WTC11 (cell line): ENCODE measurements at regions not wholly inside any gene's neighbourhood (a gene's known extent, or its start where the extent isn't known, plus 50 kb on each side); places are given as distances from the start of the nearest gene placed in this dataset.

ENCODE experiments used
- EMX1 ChIP-seq: fragments of 250-450 bp; sonication (Bioruptor Pico); IDR thresholded peaks from 2 replicates; pipeline ENCODE4 v1.8.0; 2021; ENCODE audit warnings: mild to moderate bottlenecking
- FOXP1 ChIP-seq: sonication (generic); formaldehyde crosslinking; IDR thresholded peaks from 2 replicates; pipeline ENCODE4 v1.8.0; 2022; ENCODE audit warnings: missing genetic modification reagents, mild to moderate bottlenecking, moderate library complexity, borderline replicate concordance
- GABPB1 ChIP-seq: sonication (generic); formaldehyde crosslinking; IDR thresholded peaks from 2 replicates; pipeline ENCODE4 v1.8.1; 2023; ENCODE audit warnings: mild to moderate bottlenecking, missing genetic modification reagents
- NFYB ChIP-seq: sonication (generic); formaldehyde crosslinking; conservative IDR thresholded peaks from 2 replicates; pipeline ENCODE4 v1.8.0; 2022; ENCODE audit warnings: low read depth, missing genetic modification reagents
- TF ChIP-seq, protein P1 (sequence below): fragments of 200-600 bp; IDR thresholded peaks from 2 replicates; pipeline ENCODE4 v1.8.0; 2022; ENCODE audit warnings: antibody characterized with exemption
- TF ChIP-seq, protein P2 (sequence below): sonication (generic); formaldehyde crosslinking; IDR thresholded peaks from 2 replicates; pipeline ENCODE4 v1.8.0; 2022; ENCODE audit warnings: missing genetic modification reagents
- TF ChIP-seq, protein P3 (sequence below): fragments of 250-450 bp; sonication (Bioruptor Pico); conservative IDR thresholded peaks from 2 replicates; pipeline ENCODE4 v1.9.0; 2021; ENCODE audit warnings: mild to moderate bottlenecking

DNA sequence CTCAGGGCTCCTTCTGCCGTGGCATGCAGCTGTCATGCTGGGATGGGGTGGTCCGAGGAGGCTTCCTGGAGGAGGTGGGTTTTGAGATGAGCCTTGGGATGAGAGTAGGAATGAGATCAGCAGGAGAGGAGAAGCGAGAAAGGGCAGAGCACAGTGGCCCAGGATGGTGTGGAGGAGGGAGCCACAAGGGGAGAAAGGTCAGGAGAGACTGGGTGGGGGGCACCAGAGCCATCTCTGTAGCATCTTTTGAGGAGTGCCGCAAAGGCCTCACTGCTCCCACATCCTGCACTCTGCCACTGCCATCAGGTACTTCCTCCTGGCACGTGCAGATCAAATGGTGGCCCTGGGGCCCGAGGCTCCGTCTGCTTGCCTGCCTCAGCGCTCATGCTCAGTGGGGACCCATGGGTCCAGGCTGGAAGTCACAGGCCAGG is 150.2 kb downstream of the MACROH2A1 start:
- TF ChIP-seq, protein P1, sequence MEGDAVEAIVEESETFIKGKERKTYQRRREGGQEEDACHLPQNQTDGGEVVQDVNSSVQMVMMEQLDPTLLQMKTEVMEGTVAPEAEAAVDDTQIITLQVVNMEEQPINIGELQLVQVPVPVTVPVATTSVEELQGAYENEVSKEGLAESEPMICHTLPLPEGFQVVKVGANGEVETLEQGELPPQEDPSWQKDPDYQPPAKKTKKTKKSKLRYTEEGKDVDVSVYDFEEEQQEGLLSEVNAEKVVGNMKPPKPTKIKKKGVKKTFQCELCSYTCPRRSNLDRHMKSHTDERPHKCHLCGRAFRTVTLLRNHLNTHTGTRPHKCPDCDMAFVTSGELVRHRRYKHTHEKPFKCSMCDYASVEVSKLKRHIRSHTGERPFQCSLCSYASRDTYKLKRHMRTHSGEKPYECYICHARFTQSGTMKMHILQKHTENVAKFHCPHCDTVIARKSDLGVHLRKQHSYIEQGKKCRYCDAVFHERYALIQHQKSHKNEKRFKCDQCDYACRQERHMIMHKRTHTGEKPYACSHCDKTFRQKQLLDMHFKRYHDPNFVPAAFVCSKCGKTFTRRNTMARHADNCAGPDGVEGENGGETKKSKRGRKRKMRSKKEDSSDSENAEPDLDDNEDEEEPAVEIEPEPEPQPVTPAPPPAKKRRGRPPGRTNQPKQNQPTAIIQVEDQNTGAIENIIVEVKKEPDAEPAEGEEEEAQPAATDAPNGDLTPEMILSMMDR: no peak
- TF ChIP-seq, protein P2, sequence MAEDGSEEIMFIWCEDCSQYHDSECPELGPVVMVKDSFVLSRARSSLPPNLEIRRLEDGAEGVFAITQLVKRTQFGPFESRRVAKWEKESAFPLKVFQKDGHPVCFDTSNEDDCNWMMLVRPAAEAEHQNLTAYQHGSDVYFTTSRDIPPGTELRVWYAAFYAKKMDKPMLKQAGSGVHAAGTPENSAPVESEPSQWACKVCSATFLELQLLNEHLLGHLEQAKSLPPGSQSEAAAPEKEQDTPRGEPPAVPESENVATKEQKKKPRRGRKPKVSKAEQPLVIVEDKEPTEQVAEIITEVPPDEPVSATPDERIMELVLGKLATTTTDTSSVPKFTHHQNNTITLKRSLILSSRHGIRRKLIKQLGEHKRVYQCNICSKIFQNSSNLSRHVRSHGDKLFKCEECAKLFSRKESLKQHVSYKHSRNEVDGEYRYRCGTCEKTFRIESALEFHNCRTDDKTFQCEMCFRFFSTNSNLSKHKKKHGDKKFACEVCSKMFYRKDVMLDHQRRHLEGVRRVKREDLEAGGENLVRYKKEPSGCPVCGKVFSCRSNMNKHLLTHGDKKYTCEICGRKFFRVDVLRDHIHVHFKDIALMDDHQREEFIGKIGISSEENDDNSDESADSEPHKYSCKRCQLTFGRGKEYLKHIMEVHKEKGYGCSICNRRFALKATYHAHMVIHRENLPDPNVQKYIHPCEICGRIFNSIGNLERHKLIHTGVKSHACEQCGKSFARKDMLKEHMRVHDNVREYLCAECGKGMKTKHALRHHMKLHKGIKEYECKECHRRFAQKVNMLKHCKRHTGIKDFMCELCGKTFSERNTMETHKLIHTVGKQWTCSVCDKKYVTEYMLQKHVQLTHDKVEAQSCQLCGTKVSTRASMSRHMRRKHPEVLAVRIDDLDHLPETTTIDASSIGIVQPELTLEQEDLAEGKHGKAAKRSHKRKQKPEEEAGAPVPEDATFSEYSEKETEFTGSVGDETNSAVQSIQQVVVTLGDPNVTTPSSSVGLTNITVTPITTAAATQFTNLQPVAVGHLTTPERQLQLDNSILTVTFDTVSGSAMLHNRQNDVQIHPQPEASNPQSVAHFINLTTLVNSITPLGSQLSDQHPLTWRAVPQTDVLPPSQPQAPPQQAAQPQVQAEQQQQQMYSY: no peak
- TF ChIP-seq NFYB (CRISPR knock-in tag): no peak
- TF ChIP-seq, protein P3, sequence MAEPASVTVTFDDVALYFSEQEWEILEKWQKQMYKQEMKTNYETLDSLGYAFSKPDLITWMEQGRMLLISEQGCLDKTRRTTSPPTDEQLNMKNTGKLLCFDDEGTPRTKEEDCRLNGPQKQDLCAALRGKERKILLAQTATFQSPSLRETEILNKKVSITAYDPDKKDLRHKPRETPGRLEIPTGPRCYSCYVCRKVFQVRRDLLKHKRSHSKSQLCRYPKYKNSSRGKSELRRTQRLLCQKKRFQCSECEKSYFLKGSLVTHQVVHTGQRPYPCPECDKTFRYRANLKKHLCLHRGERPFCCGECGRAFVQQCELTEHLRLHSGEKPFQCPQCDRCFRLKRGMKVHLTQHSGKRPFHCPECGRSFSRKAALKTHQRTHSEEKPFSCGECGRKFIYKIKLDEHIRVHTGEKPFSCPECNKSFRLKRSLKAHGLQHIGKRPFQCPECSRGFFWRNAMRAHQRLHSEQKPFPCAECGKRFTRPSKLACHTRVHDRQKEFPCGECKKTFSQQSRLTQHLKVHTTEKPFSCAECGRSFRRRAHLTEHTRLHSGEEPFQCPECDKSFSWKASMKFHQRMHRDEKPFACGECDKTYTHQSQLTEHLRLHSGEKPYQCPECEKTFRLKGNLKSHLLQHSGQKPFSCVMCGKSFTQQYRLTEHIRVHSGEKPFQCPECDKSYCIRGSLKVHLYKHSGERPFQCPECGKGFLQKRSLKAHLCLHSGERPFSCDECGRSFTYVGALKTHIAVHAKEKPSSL (CRISPR knock-in tag): no peak
- no peak for TF ChIP-seq FOXP1
- TF ChIP-seq EMX1 (CRISPR knock-in tag): no peak
- TF ChIP-seq GABPB1 (CRISPR knock-in tag): no peak
